ENCODE measurements at regions not wholly inside any gene's neighbourhood (a gene's known extent, or its start where the extent isn't known, plus 50 kb on each side); places are given as distances from the start of the nearest gene placed in this dataset.
"Not testable (repeated sequence)": the region's sequence is repeated elsewhere in the genome, so short reads cannot be mapped to it uniquely, and the experiment has no call there.

DNA sequence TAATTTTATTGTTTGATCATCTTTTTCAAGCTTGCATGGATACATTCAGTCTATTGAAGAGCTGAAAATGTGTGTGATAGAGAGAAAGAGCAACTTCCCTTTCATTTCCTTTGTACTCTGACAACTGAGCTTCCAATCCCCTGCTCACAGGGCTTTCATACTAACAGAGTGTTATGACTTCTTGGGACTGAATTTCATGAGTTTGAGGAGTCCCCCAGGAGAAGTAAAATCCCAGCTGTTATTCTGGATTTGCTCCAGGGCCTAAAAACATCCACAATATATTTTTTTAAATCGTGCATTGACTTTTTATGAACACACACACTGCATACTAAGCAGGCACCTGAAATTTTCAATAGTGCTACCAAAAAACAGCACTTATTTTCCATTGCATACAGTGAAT lies 195.8 kb upstream of the CAND1 start:
- Histone ChIP-seq H3K9me3 (no peaks in the 10 kb centered on the region), H3K9ac (no peak overlapping the region), H3K36me3 (no peaks in the 10 kb centered on the region), H3K27me3 (no peaks in the 10 kb centered on the region), H3K4me3 (no peak overlapping the region), H3K4me1 (peaks cover 8% of the 10 kb centered on the region), H3K27ac (no peak overlapping the region), H3K4me2 (no peak overlapping the region), H4K20me1 (no peaks in the 10 kb centered on the region)
- TF ChIP-seq Cebpa-rat (IDR thresholded peaks at IDR 0.05) = no peak

- no peak for TF ChIP-seq Cebpa-rat (IDR thresholded peaks at IDR 0.05)
- Histone ChIP-seq H3K4me2 (no peak overlapping the region), H3K9ac (no peak overlapping the region), H3K4me3 (no peak overlapping the region), H4K20me1 (no peaks in the 10 kb centered on the region), H3K9me3 (no peaks in the 10 kb centered on the region), H3K4me1 (peaks cover 8% of the 10 kb centered on the region), H3K27me3 (no peaks in the 10 kb centered on the region), H3K27ac (no peak overlapping the region), H3K36me3 (no peaks in the 10 kb centered on the region)
Observed at GRCh38 chr12:67074072-67074471, 195.1 kb upstream of the CAND1 start.

DNA sequence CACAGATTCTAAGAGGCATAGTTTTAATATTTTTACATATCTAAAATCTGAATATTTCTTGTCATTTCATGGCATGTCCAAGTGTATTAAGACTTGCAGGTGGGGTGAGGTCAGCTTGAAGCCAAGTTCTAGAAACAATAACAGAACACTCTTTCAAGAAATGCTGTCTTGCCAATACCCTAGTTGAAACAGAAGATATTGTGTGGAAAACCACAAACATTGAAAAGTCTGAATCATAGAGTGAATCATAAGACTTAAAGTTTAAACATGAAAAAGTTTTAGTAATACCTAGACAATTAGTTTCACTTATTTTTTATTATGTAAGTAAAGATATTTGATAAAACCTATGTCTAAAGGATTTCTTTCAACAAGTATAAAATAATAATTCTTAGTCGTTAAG lies 191.5 kb upstream of the CAND1 start:
- Histone ChIP-seq H3K4me1 (no peaks in the 10 kb centered on the region), H3K9ac (no peak overlapping the region), H3K27me3 (no peaks in the 10 kb centered on the region), H3K4me2 (no peak overlapping the region), H3K27ac (no peak overlapping the region), H3K9me3 (no peaks in the 10 kb centered on the region), H4K20me1 (no peaks in the 10 kb centered on the region), H3K4me3 (no peak overlapping the region), H3K36me3 (no peaks in the 10 kb centered on the region)
- TF ChIP-seq Cebpa-rat (IDR thresholded peaks at IDR 0.05) = no peak

DNA sequence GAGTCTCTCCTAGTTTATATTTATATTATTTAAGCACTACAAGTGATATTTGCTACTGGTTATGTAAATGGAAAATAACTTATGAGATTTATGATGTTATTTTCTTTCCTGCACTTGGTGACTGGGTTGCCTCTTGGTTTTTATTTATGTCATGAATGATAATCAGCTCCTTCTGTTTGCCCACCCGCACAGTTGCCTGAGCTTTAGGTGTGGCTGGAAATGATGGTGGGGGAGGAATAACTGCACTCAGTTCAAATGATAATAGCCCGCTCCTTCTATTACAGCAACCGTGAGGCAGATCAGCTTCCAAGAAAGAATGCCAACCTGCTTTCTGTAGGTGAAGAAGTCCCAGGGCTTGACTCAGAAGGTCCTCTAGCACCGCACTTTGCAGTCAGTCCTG lies 190.2 kb upstream of the CAND1 start:
- TF ChIP-seq Cebpa-rat (IDR thresholded peaks at IDR 0.05) = no peak
- H4K20me1 ChIP-seq = no peaks in the 10 kb centered on the region

GRCh38 chr12:67080637-67081036 lies 188.5 kb upstream of the CAND1 start:
- no peak overlapping the region for H3K4me2 ChIP-seq
- no peak overlapping the region for H3K4me3 ChIP-seq
- no peaks in the 10 kb centered on the region for H3K36me3 ChIP-seq
- no peaks in the 10 kb centered on the region for H3K27me3 ChIP-seq
- H3K27ac ChIP-seq = no peak overlapping the region
- H3K4me1 ChIP-seq = no peaks in the 10 kb centered on the region
- H3K9me3 ChIP-seq = no peaks in the 10 kb centered on the region
- TF ChIP-seq Cebpa-rat (IDR thresholded peaks at IDR 0.05) = no peak
- no peak overlapping the region for H3K9ac ChIP-seq
- no peaks in the 10 kb centered on the region for H4K20me1 ChIP-seq

More for the DNA sequence above, 190.2 kb upstream of the CAND1 start:
- Histone ChIP-seq H3K9ac (no peak overlapping the region), H3K27ac (no peak overlapping the region), H3K27me3 (no peaks in the 10 kb centered on the region), H3K4me1 (no peaks in the 10 kb centered on the region), H3K4me2 (no peak overlapping the region), H3K4me3 (no peak overlapping the region), H3K36me3 (no peaks in the 10 kb centered on the region), H3K9me3 (no peaks in the 10 kb centered on the region)

DNA sequence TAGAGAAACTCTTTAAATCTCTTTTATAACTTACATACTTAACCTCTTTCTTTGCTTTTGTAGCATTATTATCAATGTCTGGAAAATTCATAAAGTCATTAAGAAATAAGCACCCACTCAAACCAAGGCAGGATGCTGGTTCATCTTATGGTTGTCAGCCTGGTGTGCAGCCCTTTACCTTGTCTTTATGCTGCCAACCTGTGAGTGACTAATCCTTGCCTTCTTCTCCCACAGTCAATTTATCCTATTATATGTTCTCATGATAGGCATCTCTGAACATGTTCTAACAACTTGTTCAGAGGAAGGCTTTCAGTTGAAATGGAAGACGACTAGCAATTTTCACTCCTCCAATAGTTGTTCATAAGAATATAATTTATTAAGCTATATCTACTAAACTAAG lies 186.9 kb upstream of the CAND1 start:
- no peaks in the 10 kb centered on the region for H3K4me1 ChIP-seq
- no peak overlapping the region for H3K27ac ChIP-seq
- H4K20me1 ChIP-seq = no peaks in the 10 kb centered on the region
- no peak overlapping the region for H3K4me2 ChIP-seq
- H3K36me3 ChIP-seq = no peaks in the 10 kb centered on the region
- no peak overlapping the region for H3K9ac ChIP-seq
- TF ChIP-seq Cebpa-rat (IDR thresholded peaks at IDR 0.05) = no peak
- H3K27me3 ChIP-seq = no peaks in the 10 kb centered on the region
- no peaks in the 10 kb centered on the region for H3K9me3 ChIP-seq
- H3K4me3 ChIP-seq = no peak overlapping the region

- Histone ChIP-seq H3K27me3 (no peaks in the 10 kb centered on the region), H3K36me3 (no peaks in the 10 kb centered on the region), H3K4me2 (no peak overlapping the region), H4K20me1 (no peaks in the 10 kb centered on the region), H3K27ac (no peak overlapping the region), H3K4me1 (no peaks in the 10 kb centered on the region), H3K9me3 (no peaks in the 10 kb centered on the region), H3K4me3 (no peak overlapping the region), H3K9ac (no peak overlapping the region)
- no peak for TF ChIP-seq Cebpa-rat (IDR thresholded peaks at IDR 0.05)
Observed at GRCh38 chr12:67085699-67086098, 183.5 kb upstream of the CAND1 start.

GRCh38 chr12:67086116-67086515 lies 183.0 kb upstream of the CAND1 start:
- TF ChIP-seq Cebpa-rat (IDR thresholded peaks at IDR 0.05) = no peak
- H3K4me2 ChIP-seq = no peak overlapping the region
- H3K9me3 ChIP-seq = no peaks in the 10 kb centered on the region
- no peaks in the 10 kb centered on the region for H3K27me3 ChIP-seq
- H3K4me3 ChIP-seq = no peak overlapping the region
- H3K27ac ChIP-seq = no peak overlapping the region
- no peaks in the 10 kb centered on the region for H3K4me1 ChIP-seq
- no peak overlapping the region for H3K9ac ChIP-seq
- H4K20me1 ChIP-seq = no peaks in the 10 kb centered on the region
- H3K36me3 ChIP-seq = no peaks in the 10 kb centered on the region

- H3K9me3 ChIP-seq = no peaks in the 10 kb centered on the region
- no peaks in the 10 kb centered on the region for H3K27me3 ChIP-seq
- H3K4me1 ChIP-seq = no peaks in the 10 kb centered on the region
- no peak overlapping the region for H3K9ac ChIP-seq
- H3K4me2 ChIP-seq = no peak overlapping the region
- H3K27ac ChIP-seq = no peak overlapping the region
- H4K20me1 ChIP-seq = no peaks in the 10 kb centered on the region
- TF ChIP-seq Cebpa-rat (IDR thresholded peaks at IDR 0.05) = no peak
- no peaks in the 10 kb centered on the region for H3K36me3 ChIP-seq
- H3K4me3 ChIP-seq = no peak overlapping the region
Observed at GRCh38 chr12:67088401-67089118, 180.6 kb upstream of the CAND1 start.

GRCh38 chr12:67091204-67091603 lies 178.0 kb upstream of the CAND1 start:
- Histone ChIP-seq H3K27ac (no peak overlapping the region), H3K9ac (no peak overlapping the region), H3K36me3 (no peaks in the 10 kb centered on the region), H3K9me3 (no peaks in the 10 kb centered on the region), H3K4me1 (no peaks in the 10 kb centered on the region), H4K20me1 (no peaks in the 10 kb centered on the region), H3K4me3 (no peak overlapping the region), H3K4me2 (no peak overlapping the region), H3K27me3 (no peaks in the 10 kb centered on the region)
- TF ChIP-seq Cebpa-rat (IDR thresholded peaks at IDR 0.05) = no peak

- Histone ChIP-seq H4K20me1 (no peaks in the 10 kb centered on the region), H3K9ac (no peak overlapping the region), H3K4me3 (no peak overlapping the region), H3K27ac (no peak overlapping the region), H3K4me1 (no peaks in the 10 kb centered on the region), H3K9me3 (no peaks in the 10 kb centered on the region), H3K27me3 (no peaks in the 10 kb centered on the region), H3K36me3 (no peaks in the 10 kb centered on the region), H3K4me2 (no peak overlapping the region)
- TF ChIP-seq Cebpa-rat (IDR thresholded peaks at IDR 0.05) = no peak
Observed at GRCh38 chr12:67091678-67092077, 177.5 kb upstream of the CAND1 start.

DNA sequence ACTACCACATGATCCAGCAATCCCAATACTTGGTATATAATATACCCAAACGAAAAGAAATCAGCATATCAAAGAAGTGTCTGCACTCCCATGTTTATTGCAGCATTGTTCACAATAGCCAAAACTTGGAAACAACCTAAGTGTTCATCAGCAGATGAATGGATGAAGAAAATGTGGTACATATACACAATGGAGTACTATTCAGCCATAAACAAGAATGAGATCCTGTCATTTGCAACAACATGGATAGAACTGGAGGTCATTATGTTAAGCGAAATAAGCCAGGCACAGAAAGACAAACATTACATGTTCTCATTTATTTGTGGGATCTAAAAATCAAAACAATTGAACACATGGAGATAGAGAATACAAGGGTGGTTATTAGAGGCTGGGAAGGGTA lies 176.2 kb upstream of the CAND1 start:
- not testable (repeated sequence) for H3K27ac ChIP-seq, H4K20me1 ChIP-seq, H3K4me2 ChIP-seq, H3K9me3 ChIP-seq, H3K9ac ChIP-seq, H3K36me3 ChIP-seq, H3K27me3 ChIP-seq, H3K4me1 ChIP-seq, H3K4me3 ChIP-seq
